Cardiac fibroblast (primary cell): ENCODE measurements at regions not wholly inside any gene's neighbourhood (a gene's known extent, or its start where the extent isn't known, plus 50 kb on each side); places are given as distances from the start of the nearest gene placed in this dataset.

Experiments used
- DNase-seq, 2 donors: peaks; one replicate each; pipeline versions ENCODE4 v3.0.0 to v3.0.0-alpha.2; 2010; ENCODE audit warnings: low read depth in 2 of 2
- H3K4me3 ChIP-seq, 2 donors: replicated peaks in 1 of 2; 1 replicate in 1 of 2; 2 replicates in 1 of 2; pipeline ENCODE4 v1.5.1; 2011; ENCODE audit warnings: low read depth in 2 of 2, low read length in 2 of 2, mild to moderate bottlenecking in 2 of 2, moderate library complexity in 1 of 2
- CTCF ChIP-seq: IDR thresholded peaks from one replicate; pipeline ENCODE4 v1.5.1; 2011; ENCODE audit warnings: low read depth, mild to moderate bottlenecking, low read length, inconsistent platforms

GRCh38 chr21:25421321-25422028 is 185.8 kb downstream of the MRPL39 start:
- no peak overlapping the region for H3K4me3 ChIP-seq
- peak; percentile 48 to 69 for DNase-seq
- peak; percentile 50 for TF ChIP-seq CTCF

- no peak overlapping the region for H3K4me3 ChIP-seq
- no peak for DNase-seq
- no peak for TF ChIP-seq CTCF
These were observed 186.4 kb downstream of the MRPL39 start for GRCh38 chr21:25420831-25421230.

GRCh38 chr21:25416669-25417068 is 190.6 kb downstream of the MRPL39 start:
- no peak for DNase-seq
- TF ChIP-seq CTCF: no peak
- H3K4me3 ChIP-seq: no peak overlapping the region

GRCh38 chr21:25412100-25412499 is 195.2 kb downstream of the MRPL39 start:
- TF ChIP-seq CTCF: no peak
- peak in 1 of 2 donors; percentile 16 for DNase-seq
- H3K4me3 ChIP-seq: no peak overlapping the region

- TF ChIP-seq CTCF: no peak
- DNase-seq: no peak
- no peak overlapping the region for H3K4me3 ChIP-seq
These were observed 197.3 kb downstream of the MRPL39 start for GRCh38 chr21:25409978-25410377.

- no peak overlapping the region for H3K4me3 ChIP-seq
- no peak for TF ChIP-seq CTCF
These were observed 198.6 kb downstream of the MRPL39 start for GRCh38 chr21:25408666-25409065.

GRCh38 chr21:25406887-25407579 is 200.2 kb downstream of the MRPL39 start:
- no peak for DNase-seq
- no peak overlapping the region for H3K4me3 ChIP-seq
- TF ChIP-seq CTCF: no peak

More at GRCh38 chr21:25408666-25409065, 198.6 kb downstream of the MRPL39 start:
- DNase-seq: no peak
